K562 (cell line): ENCODE measurements at regions not wholly inside any gene's neighbourhood (a gene's known extent, or its start where the extent isn't known, plus 50 kb on each side); places are given as distances from the start of the nearest gene placed in this dataset.
"Not testable (repeated sequence)": the region's sequence is repeated elsewhere in the genome, so short reads cannot be mapped to it uniquely, and the experiment has no call there.

Experiments
- ATAC-seq: fragments of 200-7000 bp; cut with Tn5 transposase; 3 replicates; pipeline ENCODE4 v1.9.1; 2020; ENCODE audit warnings: moderate library complexity
- BruUV-seq: library from RNA; stranded (reverse); fragments of 400-500 nt; replicated peaks from 2 replicates; lab custom pipeline; 2021; lab: Mats Ljungman, UMichigan
- CTCF ChIA-PET: fragments of 300-600 bp; formaldehyde crosslinking; extraction: SDS; loops from one replicate; lab custom pipeline; 2021; ENCODE audit warnings: low intra/inter-chr PET ratio; lab: Yijun Ruan, JAX
- POLR2A ChIA-PET: fragments of 300-600, 350-650 bp; sonication (Branson Sonifier 250); formaldehyde crosslinking; extraction: SDS; loops from one replicate; lab custom pipeline; 2021; ENCODE audit warnings: antibody characterized with exemption, inconsistent platforms; lab: Yijun Ruan, JAX
- DNase-seq, 4 experiments: peaks; one replicate each; pipeline versions ENCODE4 v3.0.0 to v3.0.0-alpha.2; 2011 to 2018; ENCODE audit warnings: low spot score in 3 of 4, mixed read lengths in 3 of 4; ENCODE audit errors: extremely low read depth in 1 of 4
- FAIRE-seq: peaks from 2 replicates; lab custom pipeline; 2011; peaks lifted over from hg19 to GRCh38; lab: Jason Lieb, UNC
- H2AFZ ChIP-seq: 2 replicates; pipeline ENCODE4 v1.6.0; 2011; ENCODE audit warnings: low read depth, low read length, control low read depth, inconsistent platforms
- H3K27ac ChIP-seq: fragments of 200-600 bp; 3 replicates; pipeline ENCODE4 v1.8.0; 2011; ENCODE audit warnings: low read depth, mild to moderate bottlenecking, control low read depth, inconsistent platforms, low read length, moderate library complexity, mixed read lengths; ENCODE audit errors: extremely low read depth
- H3K27me3 ChIP-seq, 2 experiments: fragments of 300-600 bp in 1 of 2; 2 replicates in 1 of 2; 3 replicates in 1 of 2; pipeline versions ENCODE4 v1.6.0 to v1.8.0; 2011; ENCODE audit warnings: inconsistent platforms in 2 of 2, low read length in 2 of 2, mild to moderate bottlenecking in 1 of 2, mixed read lengths in 1 of 2, moderate library complexity in 1 of 2; ENCODE audit not compliant: control insufficient read depth in 2 of 2, insufficient read depth in 2 of 2
- H3K36me3 ChIP-seq: fragments of 300-600 bp; 3 replicates; pipeline ENCODE4 v1.8.0; 2011; ENCODE audit warnings: mild to moderate bottlenecking, low read length, inconsistent platforms; ENCODE audit not compliant: control insufficient read depth, insufficient read depth
- H3K4me1 ChIP-seq, 2 experiments: fragments of 200-600 bp in 1 of 2; replicated peaks in 1 of 2; 2 replicates in 1 of 2; 3 replicates in 1 of 2; pipeline versions ENCODE4 v1.5.1 to v1.8.0; 2011; ENCODE audit warnings: inconsistent platforms in 2 of 2, low read length in 2 of 2, mild to moderate bottlenecking in 1 of 2, mixed read lengths in 1 of 2, moderate library complexity in 1 of 2; ENCODE audit not compliant: control insufficient read depth in 2 of 2, insufficient read depth in 2 of 2
- H3K4me2 ChIP-seq: 2 replicates; pipeline ENCODE4 v1.6.1; 2011; ENCODE audit warnings: low read length, control low read depth, inconsistent platforms, mixed read lengths; ENCODE audit not compliant: insufficient read depth
- H3K4me3 ChIP-seq: fragments of 200-600 bp; sonication (generic), shearing (Covaris generic); 2 replicates; pipeline ENCODE4 v1.5.1; 2016; ENCODE audit warnings: control low read depth, inconsistent platforms
- H3K79me2 ChIP-seq: fragments of 200-600 bp; 3 replicates; pipeline ENCODE4 v1.8.0; 2011; ENCODE audit warnings: low read length, inconsistent platforms; ENCODE audit not compliant: control insufficient read depth, insufficient read depth
- H3K9ac ChIP-seq, 2 experiments: 2 replicates each; pipeline versions ENCODE4 v1.6.0 to v1.6.1; 2011; ENCODE audit warnings: low read depth in 2 of 2, low read length in 2 of 2, control low read depth in 1 of 2, inconsistent platforms in 1 of 2, mild to moderate bottlenecking in 1 of 2, mixed read lengths in 1 of 2; ENCODE audit not compliant: insufficient read depth in 1 of 2
- H3K9me1 ChIP-seq: one replicate; pipeline ENCODE4 v1.6.0; 2011; ENCODE audit warnings: inconsistent platforms, mild to moderate bottlenecking, low read length, moderate library complexity; ENCODE audit not compliant: control insufficient read depth, insufficient read depth
- H3K9me3 ChIP-seq: replicated peaks from 2 replicates; pipeline ENCODE4 v1.5.1; 2011; ENCODE audit warnings: low read depth, low read length, inconsistent platforms; ENCODE audit not compliant: control insufficient read depth, insufficient read depth
- H4K20me1 ChIP-seq: replicated peaks from 2 replicates; pipeline ENCODE4 v1.6.1; 2011; ENCODE audit warnings: low read length, inconsistent platforms, mixed read lengths; ENCODE audit not compliant: control insufficient read depth, insufficient read depth
- ATF7 ChIP-seq: fragments of 450-650 bp; IDR thresholded peaks from 2 replicates; pipeline ENCODE4 v1.7.1; 2014; ENCODE audit warnings: mild to moderate bottlenecking, moderate library complexity
- GABPA ChIP-seq: fragments of 200-800 bp; sonication (Bioruptor generic); conservative IDR thresholded peaks from 2 replicates; pipeline ENCODE4 v1.6.1; 2016; ENCODE audit warnings: low read depth, missing genetic modification characterization, missing compliant biosample characterization
- RBFOX2 ChIP-seq: fragments of 200-400 bp; formaldehyde crosslinking; IDR thresholded peaks from 2 replicates; pipeline ENCODE4 v1.6.1; 2017; ENCODE audit warnings: low read depth, mild to moderate bottlenecking, low read length, moderate library complexity
- ZNF146 ChIP-seq: IDR thresholded peaks from one replicate; pipeline ENCODE4 v1.6.1; 2018; ENCODE audit warnings: missing compliant biosample characterization; ENCODE audit not compliant: unreplicated experiment
- ZNF212 ChIP-seq: fragments of 450-650 bp; formaldehyde crosslinking; IDR thresholded peaks from 2 replicates; pipeline ENCODE4 v1.4.0; 2020; ENCODE audit warnings: mild to moderate bottlenecking
- ZNF584 ChIP-seq: fragments of 200-800 bp; sonication (Bioruptor generic); IDR thresholded peaks from 2 replicates; pipeline ENCODE4 v1.6.1; 2016; ENCODE audit warnings: low read depth, mild to moderate bottlenecking, missing genetic modification characterization, missing compliant biosample characterization
- ZNF766 ChIP-seq: fragments of 200-800 bp; sonication (Bioruptor generic); conservative IDR thresholded peaks from 2 replicates; pipeline ENCODE4 v1.6.1; 2016; ENCODE audit warnings: missing genetic modification characterization, missing compliant biosample characterization
- ZSCAN32 ChIP-seq: fragments of 450-650 bp; formaldehyde crosslinking; IDR thresholded peaks from 2 replicates; pipeline ENCODE4 v1.4.0; 2020; ENCODE audit warnings: mild to moderate bottlenecking, moderate library complexity
- WGBS: fragments of 100-300 bp; shearing (Covaris generic); methylation state at CpG from one replicate; pipeline ENCODE4 v1.1.6; 2016; ENCODE audit warnings: low coverage, mixed read lengths; ENCODE audit not compliant: insufficient coverage; ENCODE audit errors: missing lambda C conversion rate; 5-methylcytosine and 5-hydroxymethylcytosine counted together
- in situ Hi-C: fragments of 300-500 bp; cut with MboI; formaldehyde crosslinking; loops from 4 replicates; pipeline ENCODE4 v1.15.0; 2018; ENCODE audit warnings: inconsistent platforms, mixed read lengths
- intact Hi-C: fragments of 100-400 bp; cut with micrococcal nuclease; formaldehyde crosslinking; loops from 2 replicates; pipeline ENCODE4 v1.14.2; 2022

- 0 out of 2 replicates have a peak, but pooled peaks have one; percentile 3 for TF ChIP-seq GABPA (tag)
- TF ChIP-seq ZNF584 (CRISPR knock-in tag): peak; percentile 58; the same call in 1 of the 2 replicates
- TF ChIP-seq ZSCAN32 (CRISPR knock-in tag): peak; percentile 85
- TF ChIP-seq RBFOX2: 0 out of 2 replicates have a peak, but pooled peaks have one; percentile 19
- TF ChIP-seq ATF7: peak; percentile 59; the same call in 1 of the 2 replicates
- peak; percentile 54; the same call in 1 of the 2 replicates for TF ChIP-seq ZNF766
- TF ChIP-seq ZNF212 (CRISPR knock-in tag): no peak
These were observed 487.1 kb downstream of the AACS start (continued) for GRCh38 chr12:125552295-125552694.

GRCh38 chr12:125561008-125561407, 495.8 kb downstream of the AACS start:
- FAIRE-seq, POLR2A ChIA-PET, H3K4me3 ChIP-seq, BruUV-seq, H3K27me3 ChIP-seq, in situ Hi-C loops, H2AFZ ChIP-seq, H3K9me3 ChIP-seq, H3K27ac ChIP-seq, H3K4me1 ChIP-seq, H3K9me1 ChIP-seq, H3K4me2 ChIP-seq, DNase-seq, intact Hi-C loops, H3K79me2 ChIP-seq, H4K20me1 ChIP-seq, H3K36me3 ChIP-seq, CTCF ChIA-PET, H3K9ac ChIP-seq, ATAC-seq: not testable (repeated sequence)
- WGBS: 10% methylated on average over 5 of the region's 5 CpGs
- TF ChIP-seq ZNF146 (CRISPR knock-in tag): peak; percentile 80
